Right kidney (tissue), 1 donor: ENCODE measurements at regions not wholly inside any gene's neighbourhood (a gene's known extent, or its start where the extent isn't known, plus 50 kb on each side); places are given as distances from the start of the nearest gene placed in this dataset.
A peak's percentile ranks its signal among the peaks of the same experiment; 100 is the strongest.
"Not testable (repeated sequence)": the region's sequence is repeated elsewhere in the genome, so short reads cannot be mapped to it uniquely, and the experiment has no call there.

Source experiments
- DNase-seq: peaks from one replicate; pipeline ENCODE4 v3.0.0-alpha.2; 2016

DNA sequence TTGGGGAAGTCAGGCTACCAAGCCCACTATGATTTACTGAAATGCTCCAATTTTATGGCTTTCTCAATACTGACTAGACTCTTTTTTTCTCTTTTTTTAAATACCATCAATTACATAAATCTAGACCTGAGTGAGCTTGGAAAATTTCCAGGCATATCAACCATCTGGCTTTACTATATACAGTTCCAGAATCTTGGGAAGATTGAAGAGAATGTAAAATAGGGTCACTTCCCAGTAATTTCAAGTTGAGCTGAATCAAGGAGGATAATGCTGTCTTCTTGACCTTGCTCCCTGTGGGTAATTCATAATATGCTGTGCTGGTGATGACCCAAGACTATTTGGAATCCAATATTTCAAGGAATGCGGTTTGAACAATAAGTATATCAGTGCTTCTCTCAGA is 108.1 kb downstream of the MAP3K21 start:
- no peak for DNase-seq

DNA sequence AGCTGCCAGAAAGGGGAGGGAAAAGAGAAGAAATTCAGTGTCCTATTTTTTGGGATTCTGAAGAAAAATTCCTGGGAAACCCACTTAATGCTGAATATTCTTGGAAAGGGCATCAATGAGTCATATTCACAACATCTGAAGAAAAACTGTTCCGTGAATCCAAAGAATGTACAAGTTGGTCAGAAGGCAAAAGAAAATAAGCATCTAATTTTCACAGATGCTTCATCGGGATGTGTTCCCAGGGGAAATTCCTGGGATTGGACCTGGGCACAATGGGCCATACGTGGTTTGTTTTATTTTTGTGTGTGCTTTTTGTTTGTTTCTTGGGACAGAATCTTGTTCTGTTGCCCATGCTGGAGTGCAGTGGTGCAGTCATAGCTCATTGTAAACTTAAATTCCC is 112.2 kb downstream of the MAP3K21 start:
- DNase-seq, result no peak

DNA sequence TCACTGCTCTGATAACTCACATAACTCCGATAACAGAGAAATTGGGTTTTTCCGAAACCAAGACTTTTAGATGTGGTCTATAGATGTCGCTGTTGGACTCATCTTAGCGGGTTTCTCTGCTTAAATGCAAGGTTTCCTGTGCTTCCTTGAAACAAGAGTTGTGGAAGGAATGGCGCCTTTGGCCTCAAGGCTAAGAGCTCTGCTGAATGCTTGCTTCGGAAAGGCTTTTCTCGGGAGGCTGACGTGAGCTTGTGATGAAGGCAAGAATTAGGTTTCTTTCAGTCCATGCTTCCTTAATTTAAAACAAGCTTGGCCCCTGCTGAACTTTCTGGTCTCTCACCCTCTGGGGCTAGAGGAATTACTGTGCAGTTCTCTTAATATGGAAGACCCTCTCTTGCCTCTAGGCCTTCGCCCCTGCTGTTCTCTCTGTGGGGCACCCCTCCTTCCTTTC is 113.5 kb downstream of the MAP3K21 start:
- peak; percentile 42 for DNase-seq

DNA sequence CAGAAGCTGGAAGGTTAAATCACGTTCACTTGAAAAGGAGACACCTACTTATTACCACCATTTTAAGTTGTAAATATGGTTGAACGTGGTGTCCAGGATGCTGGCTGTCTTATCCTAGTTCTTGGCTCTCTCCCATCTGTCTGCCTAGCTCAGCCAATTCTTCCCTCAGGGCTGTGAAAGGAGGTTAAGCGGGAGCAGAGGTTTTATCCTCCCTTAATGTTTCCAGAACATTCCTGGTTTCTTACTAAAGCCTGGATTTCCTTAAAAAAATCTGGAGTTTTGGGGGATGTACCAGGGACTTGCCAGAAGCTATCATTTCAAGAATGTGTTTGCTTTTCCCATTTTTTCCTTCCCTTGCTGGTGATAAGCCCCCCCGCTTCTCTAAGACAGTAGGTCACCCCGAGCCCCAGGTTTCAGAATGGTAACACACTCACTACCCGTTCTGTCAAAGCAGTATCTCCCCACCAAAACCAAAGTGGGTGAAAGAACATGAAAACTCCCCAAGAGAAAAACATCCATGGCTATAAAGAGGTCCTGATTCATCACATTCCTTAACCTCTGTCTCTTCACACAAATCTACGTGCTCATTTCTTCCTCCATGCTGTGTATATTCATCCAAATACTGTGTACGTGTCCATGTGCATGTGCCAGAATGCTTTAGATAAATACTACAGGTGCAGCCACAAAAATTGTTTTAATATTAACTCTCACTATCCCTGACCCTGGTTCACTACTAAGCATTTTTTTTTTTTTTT is 114.7 kb downstream of the MAP3K21 start:
- DNase-seq, result no peak

GRCh38 chr1:233443040-233443760 is 115.7 kb downstream of the MAP3K21 start:
- no peak for DNase-seq

GRCh38 chr1:233444484-233444883 is 117.0 kb downstream of the MAP3K21 start:
- DNase-seq, result no peak

GRCh38 chr1:233445737-233446136 is 118.2 kb downstream of the MAP3K21 start:
- no peak for DNase-seq

DNA sequence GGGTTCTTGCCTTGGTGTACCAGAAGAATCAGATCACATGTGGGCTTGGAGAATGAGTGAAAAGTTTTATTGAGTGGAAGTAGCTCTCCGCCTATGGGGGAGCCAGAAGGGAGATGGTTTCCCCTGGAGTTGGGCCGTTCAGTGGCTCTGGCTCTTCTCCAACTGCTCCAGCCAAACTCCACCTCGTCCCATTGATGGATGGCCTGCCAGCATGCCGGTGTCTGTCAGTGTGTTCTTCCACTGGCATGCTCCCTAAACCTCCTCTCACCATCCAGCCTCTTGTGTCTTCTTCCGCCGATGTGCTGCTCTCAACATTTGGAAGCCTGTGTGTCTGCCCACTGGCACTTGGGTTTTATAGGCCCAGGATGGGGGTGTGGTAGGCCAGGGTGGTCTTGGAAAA is 119.4 kb downstream of the MAP3K21 start:
- DNase-seq, result no peak

DNA sequence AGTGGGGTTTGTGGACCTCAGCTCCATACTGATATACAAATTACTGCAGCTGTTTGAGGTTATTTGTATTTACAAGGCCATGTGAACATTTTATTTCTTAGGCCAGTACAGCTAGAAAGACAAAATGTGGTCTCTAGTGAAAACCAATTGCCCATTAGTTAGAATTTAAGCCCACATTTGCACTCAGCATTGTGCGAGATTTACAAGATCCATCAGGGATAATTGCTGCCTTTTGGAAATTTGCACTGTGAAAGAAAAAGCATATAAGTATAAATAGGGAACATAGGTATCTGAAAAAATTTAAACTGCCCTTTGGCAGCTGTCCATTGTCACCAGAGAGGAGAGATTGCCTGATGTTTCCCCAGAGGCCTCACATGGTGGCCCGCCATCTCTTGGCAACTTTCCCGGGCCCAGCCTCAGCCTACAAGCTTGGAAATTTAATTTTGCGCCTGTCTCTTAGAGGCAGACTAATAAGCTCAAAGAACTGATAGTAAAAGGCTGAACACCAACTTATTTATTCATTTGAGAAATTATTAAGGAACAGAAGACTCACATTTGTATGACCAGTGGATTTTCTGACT is 120.7 kb downstream of the MAP3K21 start:
- peak; percentile 29 for DNase-seq

- no peak for DNase-seq
Observed at GRCh38 chr1:233452724-233453123, 125.2 kb downstream of the MAP3K21 start.

GRCh38 chr1:233453433-233454200 is 126.1 kb downstream of the MAP3K21 start:
- no peak for DNase-seq

GRCh38 chr1:233459470-233459945 is 132.0 kb downstream of the MAP3K21 start:
- DNase-seq, result no peak

DNA sequence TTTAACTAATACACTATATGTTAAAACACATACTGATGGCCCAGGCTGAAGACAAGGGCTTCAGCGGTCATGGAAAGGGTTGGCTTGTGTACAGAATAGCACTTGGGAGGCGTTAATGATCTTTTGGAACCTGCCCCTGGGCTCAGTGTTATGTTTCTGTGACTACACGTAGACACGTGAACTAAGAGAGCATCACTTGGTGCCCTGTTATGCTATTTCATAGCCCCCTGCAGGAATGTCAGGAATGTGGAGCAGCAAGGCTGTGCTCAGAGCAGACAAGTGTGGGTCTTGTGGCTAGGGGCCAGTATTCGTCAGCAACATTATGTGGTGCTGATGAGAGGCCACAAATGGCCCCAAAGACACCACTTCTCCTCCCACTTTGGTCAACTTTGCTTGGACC is 132.4 kb downstream of the MAP3K21 start:
- DNase-seq, result no peak

GRCh38 chr1:233460692-233461091 is 133.2 kb downstream of the MAP3K21 start:
- no peak for DNase-seq

DNA sequence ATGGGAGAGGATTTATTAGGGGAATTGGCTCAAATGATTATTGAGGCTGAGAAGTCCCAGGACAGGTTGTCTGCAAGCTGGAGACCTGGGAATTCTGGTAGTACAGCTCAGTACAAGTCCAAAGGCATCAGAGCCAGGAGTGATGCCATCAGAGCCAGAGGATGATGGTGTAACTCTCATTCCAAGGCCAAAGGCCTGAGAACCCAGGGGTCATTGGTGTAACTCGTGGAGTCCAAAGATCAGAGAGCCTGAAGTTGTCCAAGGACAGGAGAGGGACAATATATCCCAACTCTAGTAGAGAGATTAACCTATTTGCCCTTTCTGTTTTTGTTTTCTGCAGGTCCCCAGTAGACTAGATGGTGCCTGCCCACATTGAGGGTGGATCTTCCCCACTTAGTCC is 134.3 kb downstream of the MAP3K21 start:
- no peak for DNase-seq

DNA sequence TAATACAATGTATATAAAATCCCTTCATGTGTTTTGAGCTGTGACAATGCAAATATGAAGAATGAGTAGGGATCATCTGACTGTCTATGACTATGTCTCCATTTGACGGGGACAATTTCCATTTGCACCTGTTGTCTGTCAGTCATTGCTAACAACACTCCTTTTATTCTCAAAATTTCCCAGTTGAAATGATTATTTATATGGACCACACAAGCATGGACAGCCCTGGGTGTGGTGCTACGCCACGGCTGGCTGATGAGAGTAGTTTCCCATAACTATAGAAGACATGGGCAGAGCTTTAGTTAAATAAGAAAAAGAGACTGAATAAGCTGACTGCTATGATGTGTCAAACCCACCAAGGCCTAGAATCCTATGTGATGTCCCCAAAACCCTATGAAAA is 135.8 kb downstream of the MAP3K21 start:
- no peak for DNase-seq

DNA sequence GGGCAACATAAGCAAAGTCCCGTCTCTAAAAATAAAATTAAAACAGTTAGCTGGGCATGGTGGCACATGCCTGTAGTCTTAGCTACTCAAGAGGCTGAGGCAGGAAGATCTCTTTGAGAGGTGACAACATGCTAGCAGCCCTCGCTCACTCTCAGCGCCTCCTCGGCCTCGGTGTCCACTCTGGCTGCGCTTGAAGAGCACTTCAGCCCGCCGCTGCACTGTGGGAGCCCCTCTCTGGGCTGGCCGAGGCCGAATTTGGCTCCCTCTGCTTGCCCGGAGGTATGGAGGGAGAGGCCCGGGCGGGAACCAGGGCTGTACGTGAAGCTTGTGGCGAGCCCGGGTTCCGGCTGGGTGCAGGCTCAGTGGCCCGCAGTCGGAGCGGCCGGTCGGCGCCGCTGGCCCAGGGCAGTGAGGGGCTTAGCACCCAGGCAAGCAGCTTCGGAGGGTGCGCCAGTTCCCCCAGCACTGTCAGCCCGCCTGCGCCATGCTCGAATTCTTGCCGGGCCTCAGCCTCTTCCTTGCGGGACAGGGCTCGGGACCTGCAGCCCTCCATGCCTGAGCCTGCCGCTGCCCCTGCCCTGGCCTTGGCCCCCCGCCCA is 138.3 kb downstream of the MAP3K21 start:
- no peak for DNase-seq

GRCh38 chr1:233470741-233471499 is 143.0 kb upstream of the KCNK1 start:
- no peak for DNase-seq

DNA sequence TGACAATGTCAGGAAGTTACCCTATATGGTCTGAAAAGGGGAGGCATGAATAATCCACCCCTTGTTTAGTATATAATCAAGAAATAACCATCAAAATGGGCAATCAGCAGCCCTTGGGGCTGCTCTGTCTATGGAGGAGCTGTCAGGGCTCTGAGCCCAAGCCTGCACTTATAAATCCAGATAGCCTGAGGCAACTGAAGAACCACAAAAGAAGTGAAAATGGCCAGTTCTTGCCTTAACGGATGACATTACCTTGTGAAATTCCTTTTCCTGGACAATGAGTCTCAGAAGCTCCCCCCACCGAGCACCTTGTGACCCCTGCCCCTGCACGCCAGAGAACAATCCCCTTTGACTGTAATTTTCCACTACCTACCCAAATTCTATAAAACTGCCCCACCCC is 142.1 kb upstream of the KCNK1 start:
- DNase-seq, result not testable (repeated sequence)

DNA sequence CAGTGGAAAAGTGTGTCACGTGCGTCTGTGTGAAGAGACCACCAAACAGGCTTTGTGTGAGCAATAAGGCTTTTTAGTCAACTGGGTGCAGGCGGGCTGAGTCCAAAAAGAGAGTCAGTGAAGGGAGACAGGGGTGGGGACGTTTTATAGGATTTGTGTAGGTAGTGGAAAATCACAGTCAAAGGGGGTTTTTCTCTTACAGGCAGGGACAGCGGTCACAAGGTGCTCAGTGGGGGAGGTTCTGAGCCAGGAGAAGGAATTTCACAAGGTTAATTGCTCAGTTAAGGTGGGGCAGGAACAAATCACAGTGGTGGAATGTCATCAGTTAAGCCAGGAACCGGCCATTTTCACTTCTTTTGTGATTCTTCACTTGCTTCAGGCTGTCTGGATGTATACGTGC is 141.1 kb upstream of the KCNK1 start:
- DNase-seq, result not testable (repeated sequence)

- no peak for DNase-seq
Observed at GRCh38 chr1:233473549-233474204, 140.2 kb upstream of the KCNK1 start.
